ENCODE measurements at regions not wholly inside any gene's neighbourhood (a gene's known extent, or its start where the extent isn't known, plus 50 kb on each side); places are given as distances from the start of the nearest gene placed in this dataset.

GRCh38 chr18:11392980-11393885, 216.2 kb upstream of the SLC35G4 start:
- Histone ChIP-seq H3K4me2 (no peak overlapping the region), H3K4me3 (ENCODE audit: low read depth in 2 of 2, low read length in 1 of 2) (no peak overlapping the region), H3K9me3 (no peaks in the 10 kb centered on the region), H3K79me2 (ENCODE audit: insufficient read depth) (no peaks in the 10 kb centered on the region), H3K27me3 (ENCODE audit: insufficient read depth) (no peaks in the 10 kb centered on the region; the same call in 1 of the 2 replicates), H3K36me3 (replicated peaks in 1 of 2; ENCODE audit: control insufficient read depth in 1 of 2, insufficient read depth in 2 of 2, low read length in 1 of 2) (no peaks in the 10 kb centered on the region), H2AFZ (ENCODE audit: low read depth) (no peak overlapping the region), H4K20me1 (ENCODE audit: insufficient read depth) (no peaks in the 10 kb centered on the region), H3F3A (replicated peaks; ENCODE audit: insufficient read depth) (no peaks in the 10 kb centered on the region), H3K9ac (no peak overlapping the region), H3K4me1 (ENCODE audit: control insufficient read depth in 1 of 2, insufficient read depth in 2 of 2, low read depth in 1 of 2, low read length in 1 of 2) (no peaks in the 10 kb centered on the region), H3K27ac (ENCODE audit: low read depth in 2 of 2, low read length in 1 of 2) (no peak overlapping the region), H3K9me2 (no peaks in the 10 kb centered on the region)
- no peak for DNase-seq
- ChIA-PET CTCF (no interaction called here), POLR2A (no interaction called here)
- TF ChIP-seq, protein P1, sequence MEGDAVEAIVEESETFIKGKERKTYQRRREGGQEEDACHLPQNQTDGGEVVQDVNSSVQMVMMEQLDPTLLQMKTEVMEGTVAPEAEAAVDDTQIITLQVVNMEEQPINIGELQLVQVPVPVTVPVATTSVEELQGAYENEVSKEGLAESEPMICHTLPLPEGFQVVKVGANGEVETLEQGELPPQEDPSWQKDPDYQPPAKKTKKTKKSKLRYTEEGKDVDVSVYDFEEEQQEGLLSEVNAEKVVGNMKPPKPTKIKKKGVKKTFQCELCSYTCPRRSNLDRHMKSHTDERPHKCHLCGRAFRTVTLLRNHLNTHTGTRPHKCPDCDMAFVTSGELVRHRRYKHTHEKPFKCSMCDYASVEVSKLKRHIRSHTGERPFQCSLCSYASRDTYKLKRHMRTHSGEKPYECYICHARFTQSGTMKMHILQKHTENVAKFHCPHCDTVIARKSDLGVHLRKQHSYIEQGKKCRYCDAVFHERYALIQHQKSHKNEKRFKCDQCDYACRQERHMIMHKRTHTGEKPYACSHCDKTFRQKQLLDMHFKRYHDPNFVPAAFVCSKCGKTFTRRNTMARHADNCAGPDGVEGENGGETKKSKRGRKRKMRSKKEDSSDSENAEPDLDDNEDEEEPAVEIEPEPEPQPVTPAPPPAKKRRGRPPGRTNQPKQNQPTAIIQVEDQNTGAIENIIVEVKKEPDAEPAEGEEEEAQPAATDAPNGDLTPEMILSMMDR (IDR thresholded peaks at IDR 0.05): no peak
- TF ChIP-seq GATA2 (CRISPR knock-in tag; IDR thresholded peaks at IDR 0.05) (no peak), SIN3A (IDR thresholded peaks at IDR 0.05; ENCODE audit: borderline replicate concordance, low read depth, low read length) (no peak), YY1 (IDR thresholded peaks at IDR 0.05; ENCODE audit: low read depth) (no peak), EZH2phosphoT487 (IDR thresholded peaks at IDR 0.05; ENCODE audit: borderline replicate concordance, low read depth) (no peak), RFX5 (IDR thresholded peaks at IDR 0.05; ENCODE audit: low read length) (no peak), CHD2 (IDR thresholded peaks at IDR 0.05; ENCODE audit: low read length, partially characterized antibody) (no peak), FOSL2 (IDR thresholded peaks at IDR 0.05; ENCODE audit: borderline replicate concordance, low read depth) (no peak), PBX3 (IDR thresholded peaks at IDR 0.05) (no peak), IRF3 (IDR thresholded peaks at IDR 0.05; ENCODE audit: low read depth, low read length) (no peak)
- WGBS (ENCODE audit: low lambda C conversion rate): 29% methylated on average over 7 of the region's 9 CpGs

- Histone ChIP-seq H3K9me3 (no peaks in the 10 kb centered on the region), H3K36me3 (replicated peaks in 1 of 2; ENCODE audit: control insufficient read depth in 1 of 2, insufficient read depth in 2 of 2, low read length in 1 of 2) (no peaks in the 10 kb centered on the region), H4K20me1 (ENCODE audit: insufficient read depth) (no peaks in the 10 kb centered on the region), H3K9ac (no peak overlapping the region), H3K4me3 (ENCODE audit: low read depth in 2 of 2, low read length in 1 of 2) (peak overlapping the region in 1 of 2 experiments; percentile 29; a peak in 1 of 4 replicates), H3K27ac (ENCODE audit: low read depth in 2 of 2, low read length in 1 of 2) (no peak overlapping the region), H3K4me2 (peak overlapping the region; percentile 53; the same call in 1 of the 2 replicates), H3K27me3 (ENCODE audit: insufficient read depth) (no peaks in the 10 kb centered on the region; the same call in 1 of the 2 replicates), H3K4me1 (ENCODE audit: control insufficient read depth in 1 of 2, insufficient read depth in 2 of 2, low read depth in 1 of 2, low read length in 1 of 2) (no peaks in the 10 kb centered on the region), H2AFZ (ENCODE audit: low read depth) (peak overlapping the region; percentile 65; the same call in 1 of the 2 replicates), H3F3A (replicated peaks; ENCODE audit: insufficient read depth) (no peaks in the 10 kb centered on the region), H3K9me2 (no peaks in the 10 kb centered on the region), H3K79me2 (ENCODE audit: insufficient read depth) (no peaks in the 10 kb centered on the region)
- TF ChIP-seq USF1 (IDR thresholded peaks at IDR 0.05; ENCODE audit: borderline replicate concordance, low read depth) (peak; percentile 77), SIN3A (IDR thresholded peaks at IDR 0.05; ENCODE audit: borderline replicate concordance, low read depth, low read length) (no peak)
- 23% methylated on average over 6 of the region's 6 CpGs for WGBS (ENCODE audit: low lambda C conversion rate)
- POLR2A ChIA-PET: no interaction called here
- CTCF ChIA-PET: no interaction called here
- no peak for DNase-seq
These were observed 217.1 kb upstream of the SLC35G4 start for GRCh38 chr18:11392292-11392691.
